Sciatic nerve (tissue), 2 donors: ENCODE measurements at regions not wholly inside any gene's neighbourhood (a gene's known extent, or its start where the extent isn't known, plus 50 kb on each side); places are given as distances from the start of the nearest gene placed in this dataset. TPM values are rescaled to one million over a fixed set of nuclear protein-coding genes. Genes with fewer than 3 reads are reported as not detected.

Experiments used
- ATAC-seq: fragments of 200-7000 bp; cut with Tn5 transposase; one replicate; pipeline ENCODE4 v1.9.1; 2020; ENCODE audit warnings: mild to moderate bottlenecking, moderate library complexity
- DNase-seq: peaks from one replicate; pipeline ENCODE4 v3.0.0-alpha.2; 2020; ENCODE audit warnings: low spot score
- intact Hi-C: fragments of 100-400 bp; cut with DNase I; formaldehyde crosslinking; loops from one replicate; pipeline ENCODE4 v1.14.2; 2022
- microRNA-seq: library from miRNA; unstranded; fragments of <30 nt; microRNA quantifications from one replicate; pipeline ENCODE4 v1.2.0, GENCODE V29; 2020
- donor health status: DM: no; HTN: no; CAD: no.
- donor health status: DM: no; HTN: no; CAD: no.

DNA sequence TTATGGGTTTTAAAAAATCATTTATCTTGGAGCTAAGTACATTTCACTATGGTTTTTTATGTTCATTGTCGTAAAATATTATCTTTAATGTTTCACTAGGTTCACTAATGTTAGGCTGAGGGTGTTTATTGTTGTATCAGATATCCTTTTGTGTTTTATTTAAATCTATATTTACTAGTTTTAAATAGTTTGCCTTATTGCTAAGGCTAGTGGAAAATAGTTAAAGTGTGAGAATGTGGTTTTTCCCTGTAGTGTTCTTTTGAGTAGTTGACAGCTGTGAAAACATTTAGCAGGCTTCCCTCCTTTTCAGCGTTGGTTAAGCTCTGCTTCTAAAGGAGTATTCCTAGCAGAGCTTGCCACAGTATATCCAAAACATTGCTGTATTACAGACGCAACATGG lies 139.0 kb downstream of the TM9SF2 start:
- intact Hi-C loops = no loop called here

DNA sequence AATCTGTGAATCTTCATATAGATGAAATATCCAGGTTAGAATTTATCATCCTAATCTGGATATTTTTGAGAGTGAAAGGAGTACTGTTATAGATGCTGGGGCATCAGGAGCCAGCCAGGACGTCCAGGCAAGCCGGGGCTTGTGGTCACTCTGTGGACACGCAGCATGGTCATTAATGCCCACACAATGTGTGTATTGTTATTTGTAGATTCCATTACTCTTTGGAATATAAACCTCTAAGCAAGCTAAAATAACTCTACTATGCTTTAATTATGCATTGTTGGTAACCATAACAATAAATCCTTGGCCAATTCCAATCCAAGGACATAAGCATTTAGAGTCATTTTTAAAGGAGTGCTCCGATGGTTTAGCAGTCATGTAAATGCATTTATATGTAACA lies 137.9 kb downstream of the TM9SF2 start:
- DNase-seq = no peak
- intact Hi-C loops = no loop called here
- ATAC-seq = no peak

More for the DNA sequence above, 139.0 kb downstream of the TM9SF2 start:
- DNase-seq (no peak), ATAC-seq (no peak)

DNA sequence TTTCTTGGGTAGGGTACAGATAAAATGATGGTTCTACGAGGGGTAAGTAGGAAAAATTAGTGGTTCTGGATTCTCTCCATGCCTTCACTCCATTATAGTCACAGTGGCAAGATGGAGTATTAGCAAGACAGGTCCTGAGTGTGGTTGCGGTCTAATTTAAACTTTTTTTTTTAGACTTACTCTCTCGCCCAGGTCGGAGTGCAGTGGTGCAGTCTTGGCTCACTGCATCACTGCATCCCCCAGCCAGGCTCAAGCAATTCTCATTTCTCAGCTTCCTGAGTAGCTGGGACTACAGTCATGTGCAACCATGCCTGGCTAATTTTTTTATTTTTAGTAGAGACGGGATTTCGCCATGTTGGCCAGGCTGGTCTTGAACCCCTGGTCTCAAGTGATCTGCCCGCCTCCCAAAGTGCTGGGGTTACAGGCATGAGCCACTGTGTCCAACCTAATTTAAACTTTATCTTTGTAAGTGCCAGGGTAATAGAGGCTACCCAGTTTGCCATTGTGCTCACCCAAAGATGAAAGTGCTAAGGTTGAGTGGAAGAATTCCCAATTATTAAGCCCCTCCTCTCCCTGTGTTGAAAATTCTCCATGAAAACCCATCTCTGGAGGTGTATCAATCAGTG lies 135.6 kb downstream of the TM9SF2 start:
- DNase-seq (no peak), ATAC-seq (no peak)
- intact Hi-C loops = no loop called here

DNA sequence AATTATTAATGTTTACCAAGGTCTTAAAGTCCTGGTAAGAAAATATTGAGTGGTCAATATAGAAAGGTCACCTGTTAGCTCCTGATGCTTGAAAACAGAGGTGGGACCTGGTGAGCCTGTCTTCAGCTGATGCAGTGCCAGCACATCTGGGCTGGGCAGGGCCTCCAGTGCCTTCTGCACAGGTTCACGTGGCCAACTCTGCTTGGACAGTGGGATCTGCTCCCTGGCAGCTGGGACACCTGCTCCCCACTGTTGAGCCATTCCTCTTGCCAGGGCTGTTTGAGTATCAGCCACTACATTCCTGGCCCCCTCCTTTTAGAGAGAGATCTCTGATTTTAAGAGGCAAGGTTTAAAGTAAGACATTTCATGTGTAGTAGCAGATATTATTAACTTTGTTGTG lies 135.0 kb downstream of the TM9SF2 start:
- intact Hi-C loops = no loop called here
- ATAC-seq = no peak
- DNase-seq = no peak

DNA sequence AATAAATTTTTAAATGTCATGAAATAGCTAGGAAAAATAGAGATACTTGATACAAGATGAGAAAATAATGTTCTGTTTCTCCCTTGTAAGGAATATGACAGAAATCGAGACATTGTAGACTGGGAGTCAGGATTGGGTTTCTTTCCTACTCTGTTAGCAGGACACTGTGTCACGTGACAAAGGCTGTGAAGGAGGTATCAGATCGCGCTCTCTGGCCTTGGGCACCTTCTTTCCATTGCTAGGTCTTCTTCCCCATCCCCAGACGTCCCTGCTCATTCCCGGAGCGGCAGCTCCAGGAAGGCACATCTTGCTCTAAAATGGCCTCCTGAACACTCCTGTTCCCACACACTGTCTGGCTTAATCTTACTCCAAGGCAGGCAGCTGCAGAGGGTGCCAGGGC lies 133.4 kb downstream of the TM9SF2 start:
- no peak for ATAC-seq
- intact Hi-C loops = no loop called here
- no peak for DNase-seq

DNA sequence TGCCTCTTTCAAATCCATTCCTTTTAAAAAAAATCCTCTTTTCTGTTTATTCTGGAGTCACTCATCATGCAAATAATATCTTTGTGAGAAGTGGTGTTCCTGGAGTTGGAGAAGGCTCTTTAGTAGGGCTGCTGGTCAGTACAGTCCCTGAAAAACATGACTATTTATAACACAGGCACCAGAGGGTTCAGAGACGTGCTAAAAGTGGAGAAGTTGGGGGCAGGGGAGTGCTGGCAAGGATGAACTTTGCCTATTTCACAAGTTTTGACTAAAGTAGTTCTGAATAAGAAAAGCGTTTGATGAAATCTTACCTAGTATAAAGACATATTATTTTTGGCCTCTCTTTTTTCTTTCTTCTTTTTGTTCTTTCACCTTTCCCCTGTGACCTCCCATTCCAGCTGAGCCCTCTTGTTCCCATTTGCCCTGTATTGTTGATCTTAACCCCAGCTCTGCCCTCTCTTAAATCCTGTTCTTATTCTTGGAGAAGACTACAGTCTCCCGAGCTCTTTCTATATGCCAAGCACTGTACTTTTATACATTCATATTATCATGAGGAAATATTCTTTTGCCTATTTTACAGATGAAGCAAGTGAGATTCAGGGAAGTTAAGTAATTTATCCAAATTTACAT lies 129.1 kb downstream of the TM9SF2 start:
- no peak for DNase-seq
- ATAC-seq = peak; percentile 61
- intact Hi-C loops = no loop called here

DNA sequence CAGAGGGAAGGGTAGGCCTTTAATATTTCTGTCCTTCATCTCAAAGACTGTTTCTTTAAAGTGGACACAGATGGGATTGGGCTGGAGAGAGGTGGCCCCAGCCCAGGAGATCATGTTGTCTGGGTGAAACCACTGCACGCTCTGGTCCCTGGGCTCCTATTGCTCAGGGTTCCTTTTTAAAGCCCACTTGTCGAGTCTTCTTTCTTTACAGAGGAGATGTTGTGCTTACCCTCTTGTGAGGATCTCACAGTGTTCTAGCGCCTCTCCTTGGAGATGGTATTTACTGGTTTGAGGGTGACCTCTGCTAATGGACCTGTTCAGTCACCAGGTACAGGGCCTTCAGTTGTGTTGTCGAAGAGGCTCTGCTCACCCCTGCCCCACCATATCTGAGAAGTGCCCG lies 128.4 kb downstream of the TM9SF2 start:
- intact Hi-C loops = no loop called here
- DNase-seq = no peak
- no peak for ATAC-seq

DNA sequence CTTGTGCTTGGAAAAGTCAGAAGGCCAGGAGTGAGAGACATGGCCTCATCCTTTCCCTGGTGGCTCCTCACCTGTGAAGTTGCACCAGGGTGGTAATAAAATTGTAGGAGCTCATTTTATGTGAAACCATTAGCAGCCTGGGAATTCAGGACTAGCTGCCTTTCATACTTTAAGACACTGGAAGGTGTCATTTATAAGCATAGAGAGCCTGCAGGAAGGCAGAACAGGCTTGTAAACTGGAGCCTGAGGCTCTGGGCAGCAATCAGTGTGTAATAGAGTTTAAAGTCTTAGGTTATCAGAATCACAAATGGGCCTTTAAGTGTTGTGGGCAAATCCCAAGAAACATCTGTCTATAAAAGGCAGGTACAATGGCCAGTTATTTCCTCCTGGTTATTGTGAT lies 127.2 kb downstream of the TM9SF2 start:
- no peak for ATAC-seq
- DNase-seq = no peak
- intact Hi-C loops = no loop called here

DNA sequence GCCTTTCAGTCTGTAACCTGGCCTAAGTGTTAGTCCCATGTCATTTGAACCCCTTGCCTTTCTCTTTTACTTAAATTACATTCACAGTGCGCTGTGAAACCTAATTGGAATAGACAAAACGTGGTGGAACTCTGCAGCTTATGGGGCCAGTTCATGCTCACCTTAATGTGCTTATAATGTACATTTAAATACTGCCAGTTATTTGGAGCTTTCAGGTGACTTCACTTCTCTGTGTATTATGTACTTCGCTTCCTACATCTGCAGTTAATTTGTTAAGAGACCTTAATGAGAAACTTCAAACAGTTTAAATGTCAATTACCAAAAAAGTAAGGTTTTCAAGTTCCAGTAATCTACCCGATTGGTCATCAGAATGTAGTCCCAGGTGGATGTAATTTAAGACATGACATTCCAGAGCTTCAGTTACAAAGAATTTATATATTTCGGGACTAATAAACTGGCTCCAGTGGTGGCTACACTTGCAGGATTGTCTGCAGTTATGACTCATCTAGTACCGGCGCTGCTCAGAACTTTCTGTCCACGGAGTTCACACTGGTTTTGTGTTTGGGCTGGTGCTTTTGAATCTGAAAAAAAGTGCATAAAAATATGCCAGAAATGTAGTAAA lies 125.3 kb downstream of the TM9SF2 start:
- ATAC-seq (peak; percentile 72), DNase-seq (no peak)
- intact Hi-C loops = no loop called here

DNA sequence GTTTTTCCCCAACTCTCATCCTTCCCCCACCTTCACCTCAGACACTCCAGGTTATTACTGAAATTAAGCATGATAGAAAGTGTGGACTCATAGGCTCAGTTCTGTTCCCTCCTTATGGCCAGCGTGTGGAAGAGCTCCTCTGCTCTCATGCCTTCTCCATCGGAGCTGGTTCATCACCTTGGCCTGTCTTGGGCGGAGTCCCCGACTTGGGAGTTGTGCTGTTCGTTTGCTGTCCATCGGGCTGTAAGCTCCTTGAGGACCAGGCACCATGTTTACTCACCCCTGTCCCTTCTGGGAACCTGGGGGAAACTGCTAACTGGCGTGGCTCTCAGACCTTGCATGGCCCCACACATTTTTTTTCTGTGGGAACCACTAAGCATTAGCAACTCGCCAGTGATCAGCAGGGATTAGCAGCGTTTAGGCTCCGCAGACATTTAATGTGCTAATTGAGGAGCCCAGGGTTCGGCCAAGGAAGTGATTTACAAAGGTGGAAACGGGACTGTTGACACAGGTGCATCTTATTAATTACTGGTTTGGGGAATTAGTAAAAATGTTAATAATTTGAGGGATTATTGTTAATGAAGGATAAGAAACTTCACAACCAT lies 123.8 kb downstream of the TM9SF2 start:
- intact Hi-C loops = no loop called here
- no peak for ATAC-seq

DNA sequence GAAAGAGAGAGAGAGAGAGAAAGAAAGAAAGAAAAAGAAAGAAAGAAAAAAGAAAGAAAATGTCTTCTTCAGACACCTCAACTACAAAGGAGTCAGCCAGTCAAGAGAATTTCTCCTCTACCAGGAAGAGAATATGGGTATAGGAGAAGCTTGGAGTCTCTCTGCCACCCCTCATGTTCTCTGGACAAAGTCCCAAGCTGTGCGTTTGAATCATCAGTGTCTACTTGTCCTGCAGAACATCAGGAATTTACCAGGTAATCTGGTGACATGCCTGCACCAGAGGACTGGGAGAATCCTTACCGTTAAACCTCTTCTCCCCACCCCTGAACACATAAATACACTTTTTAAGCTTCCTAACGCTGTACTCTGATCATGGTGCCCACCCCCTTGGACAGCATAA lies 119.5 kb downstream of the TM9SF2 start:
- intact Hi-C loops = no loop called here
- ATAC-seq = no peak
- DNase-seq = no peak

More for the DNA sequence above, 123.8 kb downstream of the TM9SF2 start:
- DNase-seq = no peak

DNA sequence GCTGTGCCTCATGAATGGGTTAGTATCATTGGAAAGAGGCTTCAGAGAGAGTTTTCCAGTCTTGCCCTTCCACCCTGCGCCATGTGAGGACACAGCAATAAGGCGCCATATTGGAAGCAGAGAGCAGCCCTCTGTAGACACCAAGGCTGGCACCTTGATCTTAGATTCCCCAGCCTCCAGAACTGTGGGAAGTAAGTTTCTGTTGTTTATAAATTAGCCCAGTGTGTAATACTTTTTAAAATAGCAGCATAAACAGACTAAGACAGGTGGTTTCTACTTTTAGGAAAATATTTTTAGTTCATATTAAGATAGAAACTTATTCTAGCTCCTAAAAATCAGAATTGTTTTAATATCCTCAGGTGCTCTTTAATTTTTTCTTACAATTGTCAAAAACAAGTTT lies 117.9 kb downstream of the TM9SF2 start:
- DNase-seq = no peak
- no peak for ATAC-seq
- intact Hi-C loops = no loop called here

DNA sequence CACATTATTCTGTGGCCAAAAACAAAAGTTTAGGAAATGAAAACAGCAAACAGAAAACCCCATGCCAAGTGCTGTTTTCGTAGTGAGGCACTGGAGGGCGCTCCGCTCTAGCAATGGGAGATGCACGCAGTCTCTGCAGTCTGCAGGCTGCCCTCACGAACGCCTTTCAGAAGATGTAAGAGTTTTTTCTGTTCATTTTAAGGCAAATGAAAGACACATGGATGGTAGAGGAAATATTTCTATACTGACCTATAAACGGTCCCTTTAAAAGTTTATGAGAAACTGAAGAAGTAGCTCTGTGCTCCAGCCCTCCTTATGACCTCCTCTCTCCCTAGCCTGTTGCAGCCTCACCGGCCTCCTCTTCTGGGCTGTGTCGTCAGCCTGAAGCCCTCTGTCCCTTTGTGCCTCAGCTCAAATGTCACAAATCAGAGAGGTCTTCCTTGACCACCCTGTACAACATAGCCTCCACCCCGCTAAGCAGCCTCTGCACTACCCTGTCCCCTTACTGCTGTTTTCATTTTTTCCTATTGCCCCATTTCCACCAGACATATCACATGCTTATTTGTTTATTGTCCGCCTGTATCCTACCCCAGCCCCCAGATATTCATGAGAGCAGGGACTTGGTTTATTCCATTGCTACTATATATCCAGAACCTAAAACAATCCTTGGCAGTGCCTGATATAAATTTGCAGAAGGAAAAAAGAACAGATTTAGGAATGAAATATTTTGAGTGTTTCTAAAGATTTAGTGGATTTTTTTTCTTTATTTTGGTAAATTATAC lies 116.4 kb downstream of the TM9SF2 start:
- DNase-seq (no peak), ATAC-seq (peak; percentile 76)
- intact Hi-C loops = no loop called here

DNA sequence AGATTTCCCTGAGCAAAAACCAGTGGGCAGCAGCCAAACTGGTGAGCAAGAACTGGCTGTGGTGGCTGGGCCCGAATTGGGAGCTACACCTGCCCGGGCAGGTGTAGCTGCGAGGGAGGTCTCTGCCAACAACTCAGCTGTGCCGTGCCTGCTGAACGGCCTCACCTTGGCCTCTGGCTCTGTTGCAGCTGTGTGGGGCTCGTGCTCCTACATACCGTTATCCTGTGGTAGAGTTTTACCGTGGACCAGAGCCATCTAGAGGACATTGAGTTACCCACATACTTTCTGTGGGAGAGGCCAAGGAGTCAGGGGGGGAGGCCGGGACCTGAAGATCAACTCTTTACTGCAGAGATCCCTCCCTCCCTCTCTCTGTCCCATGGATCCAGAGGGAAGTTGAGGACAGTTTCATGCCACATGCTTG lies 113.2 kb downstream of the TM9SF2 start:
- DNase-seq = no peak
- ATAC-seq = no peak
- intact Hi-C loops = no loop called here

Small RNA genes lying in the stretch of these regions (microRNA-seq; reads per million reads assigned to microRNA genes)
- gene MIR4306 = not detected
